AG04449 (cell line): ENCODE measurements at regions not wholly inside any gene's neighbourhood (a gene's known extent, or its start where the extent isn't known, plus 50 kb on each side); places are given as distances from the start of the nearest gene placed in this dataset.

Experiments
- CTCF ChIA-PET: fragments of 350-600 bp; formaldehyde crosslinking; extraction: SDS; loops from one replicate; lab custom pipeline; 2021; ENCODE audit warnings: antibody characterized with exemption; lab: Yijun Ruan, JAX
- POLR2A ChIA-PET: fragments of 400-600, 350-600 bp; formaldehyde crosslinking; extraction: SDS; loops from one replicate; lab custom pipeline; 2020; ENCODE audit warnings: antibody characterized with exemption, inconsistent platforms; lab: Yijun Ruan, JAX
- DNase-seq: peaks from one replicate; pipeline ENCODE4 v3.0.0-alpha.2; 2010; ENCODE audit warnings: low read depth, low spot score
- H3K4me3 ChIP-seq: 2 replicates; pipeline ENCODE4 v1.5.1; 2011; ENCODE audit warnings: low read depth, mild to moderate bottlenecking, control low read depth, low read length
- CTCF ChIP-seq: IDR thresholded peaks from one replicate; pipeline ENCODE4 v1.5.1; 2011; ENCODE audit warnings: mild to moderate bottlenecking, moderate library complexity, low read length, control low read depth, inconsistent platforms; ENCODE audit not compliant: insufficient read depth; ENCODE audit errors: missing control alignments

DNA sequence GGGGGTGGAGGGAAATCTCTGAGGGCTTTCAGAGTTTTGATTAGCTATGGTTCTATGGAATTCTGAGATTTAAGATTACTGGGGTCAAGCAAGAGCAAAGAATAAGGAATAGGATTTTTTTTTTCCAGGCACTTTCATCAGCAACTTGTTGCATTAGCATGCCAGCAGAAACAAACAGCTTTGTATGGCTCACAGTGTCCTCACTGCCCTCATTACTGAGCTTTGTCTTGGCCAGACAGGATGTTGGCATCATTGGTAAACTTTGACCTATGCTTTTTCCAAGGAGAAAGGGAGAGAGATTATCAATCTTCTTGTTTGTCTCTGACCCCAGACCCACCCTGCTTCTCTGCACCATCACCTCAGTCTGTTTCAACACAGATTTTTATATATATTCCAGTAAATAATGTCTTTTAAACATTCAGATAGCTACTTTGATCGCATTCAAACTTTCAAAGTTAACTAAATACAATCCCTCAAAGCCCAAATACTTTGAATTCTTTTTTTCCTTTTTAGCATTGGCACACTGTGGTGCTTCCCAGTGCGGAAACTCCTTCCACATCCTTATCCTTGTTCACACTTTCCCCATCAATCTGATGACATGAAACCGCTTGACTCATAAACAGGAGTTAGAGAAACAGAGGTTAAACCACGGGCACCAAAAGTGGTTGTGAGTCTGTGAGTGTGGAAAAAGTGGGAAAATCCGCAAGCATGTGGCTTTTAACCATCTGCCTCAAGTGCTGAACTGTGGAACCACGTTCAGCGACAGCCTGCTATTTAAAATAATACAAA is 282.2 kb upstream of the FAR2 start:
- H3K4me3 ChIP-seq: no peak overlapping the region
- POLR2A ChIA-PET: no interaction called here
- CTCF ChIA-PET: no interaction called here
- DNase-seq: no peak
- no peak for TF ChIP-seq CTCF

DNA sequence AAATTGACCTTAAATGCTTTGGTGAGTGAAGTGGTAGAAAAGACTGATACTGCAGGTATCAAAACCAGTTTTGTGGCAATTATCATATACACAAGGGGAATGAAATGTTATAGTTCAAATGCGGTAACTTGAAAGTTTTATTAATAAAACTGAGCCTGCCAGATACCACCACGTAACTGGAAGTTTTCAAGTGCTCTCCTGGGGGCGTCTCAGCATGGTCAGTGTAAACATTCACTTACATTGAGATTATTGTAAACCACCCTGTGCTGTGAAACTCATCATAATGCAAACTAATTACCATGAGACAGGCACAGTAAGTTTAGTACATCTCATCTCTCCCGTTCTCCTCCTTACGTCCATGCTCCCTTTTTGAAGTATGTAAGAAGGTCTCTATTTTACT is 280.7 kb upstream of the FAR2 start:
- ChIA-PET POLR2A (no interaction called here), CTCF (interaction anchor here (1.8 kb wide), 1 partner anchor 16 kb away, joined by 5 read pairs; no protein-coding TSS in a partner anchor)
- TF ChIP-seq CTCF: no peak
- H3K4me3 ChIP-seq: no peak overlapping the region
- no peak for DNase-seq

GRCh38 chr12:28869197-28869596 is 279.9 kb upstream of the FAR2 start:
- no peak overlapping the region for H3K4me3 ChIP-seq
- POLR2A ChIA-PET: no interaction called here
- no peak for DNase-seq
- CTCF ChIA-PET: interaction anchor here (1.8 kb wide), 1 partner anchor 15 kb away, joined by 5 read pairs; no protein-coding TSS in a partner anchor
- TF ChIP-seq CTCF: no peak

GRCh38 chr12:28870839-28871440 is 278.1 kb upstream of the FAR2 start:
- DNase-seq: no peak
- CTCF ChIA-PET: interaction anchor here (1.3 to 4.7 kb wide), 5 partner anchors 8 to 700 kb away, joined by 4 to 38 read pairs (median 7); no protein-coding TSS in a partner anchor
- no peak for TF ChIP-seq CTCF
- POLR2A ChIA-PET: no interaction called here
- no peak overlapping the region for H3K4me3 ChIP-seq

DNA sequence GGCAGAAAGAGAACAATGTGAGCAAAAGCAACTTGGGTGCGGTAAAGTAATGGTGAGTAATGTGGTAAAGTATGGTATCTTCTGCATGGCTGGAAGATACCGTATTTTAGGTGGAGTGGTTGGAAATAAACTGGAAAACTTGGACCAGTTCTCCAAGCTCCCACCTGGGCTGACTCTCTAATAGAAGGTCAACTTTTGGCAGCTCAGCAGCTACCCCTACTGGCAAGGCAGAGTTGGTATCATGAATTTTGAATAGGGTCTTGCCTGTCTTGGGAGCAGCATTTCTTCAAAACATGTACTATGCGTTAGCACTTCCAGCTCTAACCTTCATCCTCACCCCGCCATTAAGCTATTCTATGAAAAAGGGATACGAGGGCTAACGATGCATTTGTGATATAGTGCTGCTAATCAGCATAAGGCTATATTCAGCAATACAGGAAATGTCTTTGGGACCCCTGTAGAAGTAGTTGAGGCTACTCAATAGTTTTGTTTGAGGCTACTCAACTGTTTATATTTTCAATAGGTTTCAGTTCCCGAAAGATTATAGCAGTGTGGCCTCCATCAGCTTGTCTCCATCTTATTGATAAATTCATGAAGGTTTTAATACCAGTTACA is 276.3 kb upstream of the FAR2 start:
- TF ChIP-seq CTCF: peak; percentile 67
- no peak for DNase-seq
- no peak overlapping the region for H3K4me3 ChIP-seq
- ChIA-PET CTCF (interaction anchor here (0.6 to 4.7 kb wide), 30 partner anchors 7 to 1140 kb away, joined by 3 to 38 read pairs (median 4); no protein-coding TSS in a partner anchor), POLR2A (interaction anchor here (0.8 kb wide), 1 partner anchor 682 kb away, joined by 3 read pairs; no protein-coding TSS in a partner anchor)
